NCI-H2171 (cell line): ENCODE measurements at regions not wholly inside any gene's neighbourhood (a gene's known extent, or its start where the extent isn't known, plus 50 kb on each side); places are given as distances from the start of the nearest gene placed in this dataset.

Experiments
- DNase-seq: peaks from one replicate; lab custom pipeline; 2025; lab: John Stamatoyannopoulos, UW

DNA sequence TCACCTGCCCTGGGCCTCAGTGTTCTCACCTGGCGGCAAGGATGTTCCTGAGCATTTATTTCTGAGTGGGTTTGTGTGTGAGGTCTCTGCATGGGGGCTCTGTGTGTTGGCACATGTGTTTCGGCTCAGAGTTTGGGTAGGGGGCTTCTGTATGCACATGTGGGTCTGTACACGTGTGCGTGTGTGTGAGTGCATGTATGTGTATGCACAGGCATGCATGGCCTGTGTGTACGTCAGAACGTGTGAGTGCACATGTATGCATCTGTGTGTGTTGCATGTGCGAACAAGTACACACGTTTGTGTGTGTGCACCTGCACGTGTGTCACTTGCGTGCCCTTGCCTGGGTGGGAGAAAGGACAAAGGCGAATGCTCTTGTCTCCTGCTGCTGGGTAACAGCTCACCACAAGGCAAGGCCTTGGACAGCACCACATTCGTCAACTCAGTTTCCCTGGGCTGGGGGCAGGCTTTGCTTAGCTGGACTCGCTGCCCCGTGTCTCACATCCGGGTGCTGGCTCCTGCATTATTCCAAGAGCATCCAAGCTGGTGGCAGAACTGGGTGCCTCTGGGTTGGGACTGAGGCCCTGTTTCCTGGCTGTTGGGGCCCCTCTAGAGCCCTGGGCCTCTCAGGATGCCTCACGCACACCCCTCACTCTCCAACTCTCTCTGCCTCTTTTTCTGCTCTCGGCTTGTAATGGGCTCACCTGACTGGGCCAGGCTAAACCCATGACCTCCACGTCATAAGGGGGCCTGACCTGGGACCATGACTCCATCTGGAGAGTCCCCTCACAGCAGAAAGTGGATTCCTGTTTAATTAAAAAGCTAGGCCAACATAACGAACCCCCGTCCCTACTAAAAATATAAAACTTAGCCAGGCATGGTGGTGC lies 153.6 kb upstream of the C14orf180 start:
- DNase-seq, result no peak

DNA sequence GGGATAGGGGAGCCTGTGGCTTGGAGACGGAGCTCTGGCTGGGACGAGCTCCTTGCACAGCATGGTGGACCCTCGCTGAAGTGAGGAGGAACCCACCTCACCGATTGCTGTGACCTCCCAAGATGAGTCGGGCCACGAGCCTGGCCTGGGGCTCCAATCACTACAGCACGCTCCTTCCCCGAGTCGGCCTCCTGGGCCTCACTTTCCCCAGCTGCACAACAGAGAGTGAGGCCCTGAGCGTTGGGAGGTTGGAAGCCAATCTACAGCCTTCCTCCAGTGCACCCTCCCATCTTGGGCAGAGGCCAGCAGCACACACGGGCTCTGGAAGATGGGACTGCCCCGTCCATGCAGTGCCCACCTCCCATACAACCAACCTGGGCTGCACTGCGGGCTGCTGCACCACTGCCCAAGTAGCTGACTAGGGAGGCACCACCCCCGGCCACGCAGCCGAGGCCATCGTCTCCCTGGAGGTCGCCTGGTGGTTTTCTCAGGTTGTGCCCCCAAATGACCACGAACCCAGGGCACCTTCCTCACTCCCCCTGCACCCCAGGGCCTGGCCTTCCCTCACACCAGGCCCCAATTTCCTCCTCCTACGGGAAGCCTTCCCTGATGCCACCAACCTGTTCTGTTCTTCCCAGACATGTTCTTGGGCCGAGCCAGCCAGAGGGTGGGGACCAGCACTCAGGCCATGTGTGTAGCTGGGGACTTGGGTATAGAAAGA lies 152.3 kb upstream of the C14orf180 start:
- no peak for DNase-seq

DNA sequence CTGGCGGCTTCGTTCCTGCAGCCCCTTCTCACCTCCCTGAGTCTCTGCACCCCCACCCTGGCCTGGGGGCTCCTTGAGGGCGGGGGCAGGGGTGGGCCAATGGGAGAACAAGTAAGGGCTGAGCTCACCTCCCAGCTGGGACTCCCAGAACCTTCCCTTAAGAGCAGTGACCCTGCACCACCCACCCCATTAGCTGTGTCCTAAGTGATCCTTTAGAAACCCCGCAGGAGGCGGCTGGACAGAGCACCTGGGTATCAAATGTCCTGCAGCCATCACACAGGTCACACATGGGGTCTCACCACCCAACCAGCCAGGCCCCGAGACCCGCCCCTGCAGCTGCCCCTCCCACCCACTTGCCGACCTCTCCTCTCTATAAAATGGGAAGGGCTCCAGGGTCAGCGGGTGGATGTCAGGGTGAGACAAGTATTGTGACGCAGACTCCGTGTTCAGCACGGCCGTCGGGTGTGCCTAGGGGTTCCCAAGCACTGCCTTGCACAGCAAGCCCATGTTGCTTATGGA lies 151.2 kb upstream of the C14orf180 start:
- no peak for DNase-seq

DNA sequence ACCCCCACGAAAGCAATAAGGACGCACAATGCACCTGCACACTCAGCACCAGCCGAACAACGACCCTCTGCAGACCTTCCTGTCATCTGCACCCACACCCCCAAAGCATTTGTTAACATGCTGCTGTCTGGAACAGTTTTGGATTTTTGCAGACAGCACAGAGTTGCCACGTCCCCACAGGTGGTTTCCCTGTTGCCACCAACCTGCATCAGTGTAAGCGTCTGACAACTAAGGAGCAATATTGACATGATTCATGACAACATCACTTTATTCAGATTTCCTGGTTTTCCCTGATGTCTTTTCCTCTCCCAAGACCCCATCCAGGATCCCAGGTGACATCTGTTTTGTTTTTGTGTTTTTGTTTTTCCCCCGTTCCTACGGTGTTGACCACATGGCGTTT lies 150.7 kb upstream of the C14orf180 start:
- peak; percentile 10 for DNase-seq

DNA sequence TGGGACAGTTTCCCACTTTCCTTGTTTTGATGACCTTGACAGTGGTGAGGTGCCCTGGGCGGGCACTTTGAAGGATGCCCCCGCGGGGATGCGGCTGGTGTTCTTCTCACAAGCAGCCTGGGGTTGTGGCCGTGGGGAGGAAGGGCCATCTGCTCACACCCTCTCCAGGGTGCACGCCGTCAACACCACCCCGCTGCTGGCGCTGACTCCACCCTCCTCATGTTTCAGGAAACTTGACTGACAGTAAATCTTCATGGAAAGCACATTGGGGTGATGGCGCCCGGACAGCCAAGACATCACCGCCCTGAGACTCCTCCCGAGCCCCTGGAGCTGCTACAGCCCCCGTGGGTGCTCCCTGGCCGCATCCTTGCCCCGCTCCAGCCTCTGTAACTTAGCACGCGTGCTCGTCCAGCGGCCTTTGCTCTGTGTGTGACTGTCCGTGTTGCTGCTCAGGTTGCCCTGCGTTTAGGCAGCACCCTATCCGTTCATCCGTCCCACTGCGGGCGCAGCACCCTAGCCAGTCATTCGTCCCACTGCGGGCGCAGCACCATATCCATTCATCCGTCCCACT lies 150.2 kb upstream of the C14orf180 start:
- peak; percentile 55 for DNase-seq

DNA sequence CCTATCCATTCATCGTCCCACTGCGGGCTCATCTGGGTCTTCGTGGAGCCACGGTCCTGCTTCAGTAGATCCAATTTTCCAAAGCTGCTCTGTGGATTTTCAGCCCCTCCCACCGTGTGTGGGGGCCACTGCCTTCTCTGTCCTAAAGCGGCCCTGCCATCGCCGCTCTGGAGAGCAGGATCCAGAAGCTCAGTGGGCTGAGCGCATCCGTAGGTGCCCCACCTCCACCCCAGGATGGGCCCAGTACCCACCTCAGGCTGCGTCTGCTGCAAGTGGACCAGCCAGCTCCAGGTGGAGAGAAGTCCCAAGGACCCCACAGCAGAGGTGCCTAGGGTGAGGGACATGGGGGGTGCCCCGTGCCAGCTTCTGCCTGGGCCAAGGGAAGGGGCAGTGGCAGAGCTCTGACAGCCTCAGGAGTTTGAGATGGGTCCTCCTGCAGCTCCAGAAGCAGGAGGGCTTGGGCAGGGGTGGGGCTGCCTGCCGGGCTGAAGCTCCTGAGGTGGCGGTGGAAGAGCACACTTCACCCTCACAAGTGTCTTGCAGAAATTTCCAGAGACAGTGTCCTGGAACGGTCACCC lies 148.1 kb upstream of the C14orf180 start:
- DNase-seq, result no peak

DNA sequence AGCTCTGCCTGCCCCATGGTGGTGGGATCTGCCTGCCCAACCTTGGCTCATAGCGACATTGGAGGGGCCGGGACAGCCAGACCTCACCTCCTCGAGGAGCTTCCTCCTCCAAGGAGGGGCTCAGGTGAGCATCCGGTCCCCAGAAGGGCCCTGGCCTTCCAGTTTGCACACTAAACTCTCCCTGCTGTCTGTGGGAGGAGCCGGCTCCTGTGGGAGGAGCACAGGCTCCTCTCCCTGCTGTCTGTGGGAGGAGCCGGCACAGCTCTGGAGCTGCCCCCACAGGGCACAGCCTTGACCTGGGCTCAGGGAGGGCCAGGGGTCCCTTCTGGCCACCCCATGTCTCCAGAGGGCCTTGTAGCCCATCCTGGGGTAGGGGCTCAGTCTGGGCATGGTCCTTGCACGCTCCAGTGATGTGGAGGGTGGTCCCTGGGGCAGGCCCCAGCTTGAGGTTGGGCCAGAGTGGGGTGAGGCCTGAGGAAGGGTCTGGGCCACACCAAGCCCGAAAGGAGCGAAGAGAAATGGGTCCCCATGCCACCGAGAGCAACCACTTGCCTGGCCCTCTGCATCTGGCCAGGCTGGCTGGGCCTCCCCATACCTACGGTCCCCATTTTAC lies 147.5 kb upstream of the C14orf180 start:
- no peak for DNase-seq

DNA sequence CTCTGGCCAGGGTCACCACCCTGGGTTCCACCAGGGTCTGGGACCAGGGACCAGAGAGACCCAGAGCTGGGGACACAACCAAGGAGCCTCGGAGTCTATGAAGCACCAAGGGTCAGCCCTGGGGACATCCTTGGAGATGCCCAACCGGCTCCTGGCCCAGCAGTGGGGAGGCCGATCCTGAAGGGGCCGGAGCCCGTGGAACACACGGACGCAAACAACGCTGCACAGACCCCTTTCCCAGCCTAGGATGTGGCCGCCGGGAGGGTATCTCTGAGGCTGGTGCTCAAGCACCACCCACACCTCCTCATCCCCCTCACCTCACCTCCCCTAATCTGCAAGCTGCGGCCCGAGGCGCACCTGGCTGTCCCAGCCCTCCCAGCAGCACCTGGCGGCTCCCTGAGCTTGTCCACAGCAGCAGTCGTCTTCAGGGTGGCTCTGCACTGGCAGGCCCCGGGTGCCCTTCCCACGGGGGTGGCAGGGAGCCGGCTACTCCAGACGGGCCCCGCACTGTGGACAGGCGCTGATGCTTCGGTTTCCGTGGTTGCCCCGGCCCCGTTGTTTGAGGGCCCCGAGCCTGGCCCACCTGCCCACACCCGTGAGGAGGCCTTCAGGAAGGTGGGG lies 146.8 kb upstream of the C14orf180 start:
- DNase-seq, result no peak

DNA sequence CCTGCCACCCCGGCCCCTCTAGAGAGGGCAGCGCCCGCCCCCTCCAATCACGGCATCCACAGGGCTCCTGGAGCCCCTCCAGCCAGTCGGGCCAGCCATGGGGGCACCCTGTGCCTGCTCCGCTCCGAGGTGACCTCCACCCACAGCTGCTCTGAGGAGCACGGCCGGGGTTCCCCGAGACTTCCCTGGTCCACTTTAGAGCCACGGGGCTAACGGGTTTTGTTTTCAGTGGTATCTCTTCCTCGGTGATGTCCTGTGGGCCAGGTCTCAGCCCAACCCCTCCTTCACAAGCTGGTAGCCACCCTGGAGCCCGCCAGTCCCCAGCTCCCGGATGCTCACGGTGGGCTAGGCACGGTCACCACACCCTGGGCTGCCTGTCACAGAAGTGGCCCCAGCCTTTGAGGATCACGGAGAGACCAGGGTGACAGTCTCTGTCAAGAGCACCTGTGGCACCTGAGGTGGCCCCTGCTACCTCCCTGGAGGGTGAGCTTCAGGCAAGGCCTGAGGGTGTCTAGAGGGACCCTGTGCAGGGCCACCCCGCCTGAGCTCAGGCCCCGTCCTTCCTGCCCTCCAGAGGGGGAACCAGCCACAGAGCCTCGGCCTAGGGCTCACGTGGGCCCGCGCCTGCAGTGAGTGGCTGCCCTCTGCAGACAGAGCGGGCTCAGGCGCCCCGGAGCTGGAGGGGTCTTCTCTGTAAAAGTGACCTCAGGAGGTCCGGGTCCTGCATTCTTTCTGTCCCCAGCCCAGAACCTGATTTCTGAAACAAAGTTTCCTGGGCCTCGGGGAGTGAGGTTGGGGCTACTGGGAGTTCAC lies 146.0 kb upstream of the C14orf180 start:
- DNase-seq, result no peak

DNA sequence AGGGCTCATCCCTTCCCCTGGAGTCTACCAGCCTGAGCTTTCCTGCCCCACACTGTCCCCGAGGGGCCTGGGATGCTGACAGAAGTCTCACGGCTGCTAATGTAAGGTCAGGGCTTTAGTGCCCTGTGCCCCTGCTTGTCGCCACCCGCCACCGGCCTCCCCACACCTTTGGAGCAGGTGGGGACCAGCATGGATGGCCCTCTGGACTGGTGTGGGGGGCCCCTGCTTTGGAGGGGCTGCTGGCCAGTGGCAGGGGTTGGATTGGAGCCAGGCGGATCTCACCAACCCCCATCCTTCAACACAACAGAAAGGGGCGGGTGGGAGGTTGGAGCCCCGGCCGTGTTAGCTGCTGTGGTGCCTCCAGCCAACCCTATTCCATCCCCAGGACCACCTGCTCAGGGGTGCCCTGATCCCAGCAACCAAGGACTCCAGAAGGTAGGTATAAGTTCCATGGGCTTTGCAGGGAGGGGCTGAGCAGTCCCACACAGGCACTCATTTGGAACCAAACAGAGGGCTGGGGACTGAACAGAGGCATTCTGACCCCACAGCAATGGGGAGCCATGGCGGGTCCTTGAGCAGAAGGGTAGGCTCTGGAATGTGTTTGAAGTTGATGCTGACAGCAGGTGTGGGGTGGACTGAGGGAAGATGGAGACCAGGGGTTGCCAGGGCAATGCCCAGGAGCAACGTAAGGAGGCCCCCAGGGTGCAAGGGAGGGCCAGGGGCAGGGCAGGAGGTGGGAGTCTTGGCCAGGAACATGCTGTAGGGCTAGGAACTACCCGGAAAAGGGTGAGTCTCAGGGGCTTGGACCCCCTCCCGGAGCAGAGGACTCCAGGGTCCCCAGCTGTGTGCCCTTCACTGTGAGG lies 145.1 kb upstream of the C14orf180 start:
- DNase-seq, result no peak

DNA sequence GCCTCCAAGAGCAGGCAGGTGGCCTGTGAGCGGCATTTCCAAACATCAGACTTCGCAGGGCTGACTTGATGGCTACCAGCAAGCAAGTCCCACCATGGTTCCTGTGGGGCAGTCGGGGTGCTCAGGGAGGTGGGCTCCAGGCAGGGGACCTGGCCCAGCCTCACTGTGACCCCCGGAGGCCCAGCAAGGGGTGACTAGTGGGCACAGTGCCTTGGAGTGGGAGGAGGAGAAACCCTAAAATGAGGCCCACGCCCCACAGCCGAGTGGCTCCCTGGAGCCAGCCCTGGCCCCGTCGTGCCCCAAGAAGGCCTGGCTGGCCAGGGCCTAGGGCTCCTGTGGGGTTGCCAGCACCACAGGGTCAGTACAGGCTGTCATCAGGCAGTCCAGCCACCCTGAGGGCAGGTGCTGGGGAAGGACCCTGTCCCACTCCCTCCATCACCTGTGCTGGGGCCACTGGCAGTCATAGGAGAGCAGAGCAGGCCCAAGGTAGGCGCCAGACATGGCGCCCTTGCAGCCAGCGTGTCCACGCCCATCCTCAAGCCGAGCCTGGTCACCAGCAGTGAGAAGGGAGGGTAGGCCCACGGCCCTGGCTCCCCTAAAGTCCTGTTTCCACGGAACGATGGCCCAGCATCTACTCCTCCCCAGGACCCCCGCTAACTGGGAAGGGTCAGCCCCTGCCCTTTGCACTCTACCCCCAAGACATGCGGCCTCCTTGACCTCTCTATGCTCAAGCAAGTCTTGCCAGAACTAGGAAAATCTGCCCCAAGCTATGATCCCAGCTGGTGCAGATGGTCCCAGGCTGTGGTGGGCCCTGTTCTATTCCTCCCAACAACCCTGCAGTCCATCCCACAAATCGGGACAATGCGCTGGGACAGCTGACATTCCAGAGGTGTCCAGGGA lies 144.2 kb upstream of the C14orf180 start:
- no peak for DNase-seq

DNA sequence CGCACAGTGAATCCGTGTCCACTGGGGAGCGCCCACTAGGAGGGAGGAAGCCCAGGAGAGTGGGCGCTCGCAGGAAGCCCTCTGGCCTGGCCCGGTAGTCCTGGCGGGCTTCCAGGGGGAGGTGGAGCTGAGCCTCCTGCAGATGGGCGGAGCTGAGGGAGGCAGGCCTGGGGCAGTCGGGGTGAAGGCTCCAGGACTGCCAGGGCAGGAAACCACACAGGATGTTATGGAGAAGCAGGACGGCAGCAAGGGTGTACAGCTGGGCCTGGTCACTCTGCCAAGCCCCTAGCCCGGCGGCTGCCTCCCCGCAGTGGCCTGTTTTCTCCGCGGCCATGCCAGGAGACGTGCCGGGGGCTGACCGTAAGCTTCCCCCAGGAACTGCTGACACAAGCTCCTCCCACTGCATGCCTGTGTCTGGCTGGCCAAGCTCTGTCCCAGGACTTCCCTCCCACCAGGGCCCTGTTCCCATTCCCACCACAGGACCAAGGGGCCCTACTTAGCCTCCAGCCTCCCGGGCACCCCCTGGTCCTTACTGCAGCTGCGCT lies 143.4 kb upstream of the C14orf180 start:
- DNase-seq, result no peak

DNA sequence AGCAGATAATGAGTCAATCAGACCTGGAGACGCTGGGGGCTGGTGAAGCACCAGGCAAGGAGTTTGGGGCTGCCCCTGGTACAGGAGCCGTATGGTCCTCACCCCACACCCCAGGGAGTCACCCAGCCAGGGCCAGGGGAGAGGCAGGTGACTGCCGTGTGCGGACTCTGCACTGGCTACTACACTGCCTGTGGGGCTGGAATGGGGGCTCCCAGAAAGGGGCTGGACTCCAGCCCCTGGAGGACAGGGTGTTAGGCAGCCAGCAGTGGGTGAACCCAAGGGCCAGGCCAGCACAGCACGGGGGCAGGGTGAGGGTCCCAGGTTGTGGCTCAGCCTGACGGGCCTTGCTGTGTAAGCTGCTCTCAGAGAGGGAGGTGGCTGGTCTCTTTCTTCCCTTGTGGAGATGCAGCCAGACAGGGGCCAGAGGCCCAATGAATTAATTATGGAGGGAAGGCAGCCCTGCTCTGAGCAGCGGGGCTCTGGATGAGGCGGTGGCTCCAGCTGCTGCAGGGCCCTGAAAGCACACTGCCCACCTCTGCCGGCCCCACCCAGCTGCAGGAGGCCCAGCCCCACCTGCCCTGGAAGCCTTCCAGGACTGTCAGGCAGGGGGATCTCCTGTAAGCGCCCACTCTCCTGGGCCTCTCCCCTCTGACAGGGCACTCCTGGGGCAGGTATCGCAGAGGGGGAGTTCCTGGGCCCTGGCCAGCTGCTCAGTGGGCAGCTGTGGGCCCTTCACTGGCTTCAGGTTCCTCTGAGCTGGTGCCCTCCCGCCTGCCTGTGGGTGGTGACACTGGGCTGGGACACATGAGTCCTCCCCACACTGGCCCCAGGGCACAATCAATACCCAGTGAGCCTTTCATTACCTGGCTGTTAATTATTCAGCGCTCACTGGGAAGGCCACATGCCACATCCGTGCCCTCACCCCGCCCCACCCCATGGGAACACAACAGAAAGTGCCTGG lies 142.5 kb upstream of the C14orf180 start:
- no peak for DNase-seq

DNA sequence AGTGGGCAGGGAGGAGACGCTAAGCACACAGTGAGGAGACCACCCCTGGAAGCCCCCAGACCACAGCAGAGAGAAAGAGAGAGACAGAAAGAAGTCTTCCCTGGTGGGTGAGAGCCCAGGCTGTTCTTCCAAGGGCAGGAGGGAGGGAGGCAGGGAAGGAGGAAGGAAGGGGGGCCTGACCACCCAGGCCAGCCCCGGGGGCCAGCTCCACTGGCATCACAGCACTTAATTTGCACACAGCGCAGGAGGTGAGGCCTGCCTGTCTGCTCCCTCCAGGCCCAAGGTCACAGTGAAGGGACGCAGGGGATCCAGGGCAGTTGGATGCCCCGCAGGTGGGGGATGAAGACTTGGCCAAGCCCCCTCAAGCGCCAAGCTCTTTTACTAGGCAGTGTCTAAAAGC lies 141.9 kb upstream of the C14orf180 start:
- no peak for DNase-seq

DNA sequence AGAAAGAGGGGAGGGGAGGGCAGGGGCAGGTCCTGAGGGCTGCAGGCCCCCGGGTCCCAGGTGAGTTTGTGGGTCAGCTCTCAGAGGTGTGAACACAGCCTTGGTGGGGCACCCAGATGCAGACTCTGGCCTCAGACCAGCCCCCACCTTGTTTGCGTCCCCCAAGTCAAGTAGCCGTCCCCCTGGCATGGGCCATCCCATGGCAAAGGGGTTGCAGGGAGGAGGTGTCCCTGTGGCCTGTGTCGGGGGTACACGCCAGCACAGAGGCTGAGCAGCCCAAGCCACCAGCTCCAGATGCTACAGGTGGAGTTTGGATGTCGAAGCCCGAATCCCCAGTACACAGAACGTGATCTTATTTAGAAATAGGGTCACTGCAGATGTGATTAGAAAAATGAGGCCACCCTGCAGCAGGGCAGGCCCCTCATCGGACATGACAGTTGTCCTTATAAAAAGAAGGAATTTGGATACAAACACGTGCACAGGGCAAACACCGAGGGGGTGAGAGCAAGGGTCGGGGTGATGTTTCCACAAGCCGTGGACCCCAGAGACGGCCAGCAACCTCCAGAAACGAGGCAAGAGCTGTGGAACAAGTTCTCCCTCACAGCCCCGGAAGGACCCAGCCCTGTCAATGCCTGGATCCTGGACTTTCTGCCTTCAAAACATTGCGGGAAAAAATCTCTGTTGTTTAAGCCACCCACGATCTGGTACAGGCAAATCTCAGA lies 141.2 kb upstream of the C14orf180 start:
- DNase-seq, result no peak

DNA sequence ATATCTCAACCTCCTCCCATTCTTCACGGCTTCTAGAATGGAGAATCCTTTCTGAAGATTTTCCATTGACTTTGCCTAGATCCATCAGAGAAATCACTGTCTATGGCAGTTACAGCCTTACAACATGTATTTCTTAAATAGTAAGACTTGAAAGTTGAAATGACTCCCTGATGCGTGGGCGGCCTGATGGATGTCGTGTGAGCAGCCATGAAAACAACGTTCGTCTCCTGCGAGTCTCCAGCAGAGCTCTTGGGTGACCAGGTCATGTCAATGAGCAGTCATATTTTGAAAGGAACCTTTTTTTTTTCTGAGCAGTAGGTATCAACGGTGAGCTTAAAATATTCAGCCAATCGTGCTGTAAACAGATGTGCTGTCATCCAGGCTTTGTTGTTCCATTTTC lies 139.9 kb upstream of the C14orf180 start:
- DNase-seq, result no peak
